Esophagus (tissue), 2 donors: ENCODE measurements at regions not wholly inside any gene's neighbourhood (a gene's known extent, or its start where the extent isn't known, plus 50 kb on each side); places are given as distances from the start of the nearest gene placed in this dataset.

Experiments
- H3K27ac ChIP-seq, 2 donors: one replicate each; pipeline ENCODE4 v1.5.1; 2013; ENCODE audit warnings: low read depth in 2 of 2, mild to moderate bottlenecking in 2 of 2, inconsistent platforms in 1 of 2, low read length in 1 of 2, moderate library complexity in 1 of 2
- H3K27me3 ChIP-seq, 2 donors: one replicate each; pipeline ENCODE4 v1.6.1; 2013; ENCODE audit warnings: low read length in 2 of 2, control low read depth in 1 of 2, mild to moderate bottlenecking in 1 of 2; ENCODE audit not compliant: insufficient read depth in 2 of 2, control insufficient read depth in 1 of 2
- H3K36me3 ChIP-seq, 2 donors: one replicate each; pipeline ENCODE4 v1.6.1; 2013; ENCODE audit warnings: low read length in 1 of 2; ENCODE audit not compliant: control insufficient read depth in 2 of 2, insufficient read depth in 2 of 2
- H3K4me1 ChIP-seq, 2 donors: one replicate each; pipeline ENCODE4 v1.6.1; 2013; ENCODE audit warnings: low read length in 1 of 2; ENCODE audit not compliant: control insufficient read depth in 2 of 2, insufficient read depth in 2 of 2
- H3K4me3 ChIP-seq, 2 donors: one replicate each; pipeline ENCODE4 v1.5.1; 2013; ENCODE audit warnings: low read length in 2 of 2, mild to moderate bottlenecking in 2 of 2, low read depth in 1 of 2, moderate library complexity in 1 of 2
- H3K9me3 ChIP-seq, 2 donors: one replicate each; pipeline ENCODE4 v1.6.1; 2013; ENCODE audit warnings: mild to moderate bottlenecking in 2 of 2, low read depth in 1 of 2, low read length in 1 of 2, moderate library complexity in 1 of 2; ENCODE audit not compliant: control insufficient read depth in 2 of 2, insufficient read depth in 1 of 2
- WGBS, 2 donors: extraction: QIAGEN DNeasy Blood & Tissue Kit; methylation state at CpG; one replicate each; pipeline ENCODE4 v1.1.7; 2013; 5-methylcytosine and 5-hydroxymethylcytosine counted together
- donor health status: healthy with polysubstance abuse.
- donor health status: Bipolar disorder and iron deficiency.

DNA sequence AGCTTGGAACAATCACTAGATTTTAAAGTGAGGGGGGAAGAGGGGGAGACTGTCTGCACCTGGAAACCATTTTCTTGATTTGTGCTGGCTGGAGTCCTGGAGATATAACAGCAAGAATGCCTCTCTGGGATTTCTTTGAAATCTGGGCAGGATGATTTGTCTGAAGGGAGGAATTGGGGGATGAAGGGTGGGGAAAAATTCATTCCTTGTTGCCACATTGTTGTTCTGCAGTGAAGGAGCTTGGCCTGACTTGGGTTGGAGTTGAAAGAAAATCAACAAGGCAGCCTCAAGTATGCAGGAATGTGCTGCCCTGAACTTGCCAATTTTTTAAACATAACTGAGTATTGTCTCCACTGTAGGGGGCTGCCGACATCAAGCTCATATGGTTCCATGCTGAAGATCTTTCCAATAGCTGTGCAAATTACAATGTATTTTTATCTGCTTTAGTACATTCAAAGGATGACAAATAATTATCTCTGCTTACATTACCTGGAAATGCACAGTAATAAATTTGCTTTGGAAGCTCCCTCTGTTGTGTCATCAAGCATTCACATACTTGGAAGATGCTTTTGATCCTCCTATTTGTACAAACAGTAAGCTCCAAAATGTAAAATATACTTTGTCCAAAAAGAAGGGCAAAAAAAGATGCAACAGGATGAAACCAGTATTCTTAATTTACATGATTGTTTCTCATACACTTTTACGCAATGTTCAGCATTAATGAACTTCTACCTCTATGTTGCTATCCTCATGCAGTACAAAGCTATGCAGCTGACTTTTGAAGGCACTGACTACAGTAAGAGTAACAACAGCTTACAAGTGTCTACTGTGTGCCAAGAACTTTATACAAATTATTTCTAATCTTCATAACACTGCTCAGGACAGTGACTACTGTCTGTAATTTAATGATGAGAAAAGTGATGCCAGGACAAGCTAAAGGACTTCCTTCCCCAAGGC is 627.9 kb upstream of the KLF12 start:
- WGBS, 2 donors = 81 to 91% methylated on average over 2 of the region's 2 CpGs
- Histone ChIP-seq H3K9me3 (no peaks in the 10 kb centered on the region), H3K4me3 (no peak overlapping the region), H3K4me1 (no peaks in the 10 kb centered on the region), H3K27me3 (no peaks in the 10 kb centered on the region), H3K36me3 (no peaks in the 10 kb centered on the region), H3K27ac (no peak overlapping the region)

DNA sequence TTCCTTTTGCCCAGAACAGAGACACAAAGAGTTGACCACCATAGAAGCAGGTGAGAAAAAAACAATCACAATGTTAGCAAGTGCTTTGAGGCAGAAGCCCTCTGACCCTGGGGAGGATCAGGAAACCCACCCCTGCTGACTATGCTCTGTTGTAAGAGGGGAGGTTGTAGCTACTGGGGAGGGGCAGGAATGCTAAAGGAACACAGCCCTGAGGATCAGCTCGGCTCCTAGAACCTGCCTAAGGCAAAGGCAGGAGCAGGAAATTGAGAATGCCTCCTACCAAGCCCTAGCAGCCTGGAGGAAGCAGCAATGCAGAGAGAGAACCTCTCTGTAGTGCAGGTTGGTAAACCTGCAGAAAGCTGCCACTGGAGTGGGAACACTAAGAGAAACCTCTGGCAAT is 624.0 kb upstream of the KLF12 start:
- H3K27ac ChIP-seq = no peak overlapping the region
- no peak overlapping the region for H3K4me3 ChIP-seq
- 47 to 50% methylated on average over 1 of the region's 1 CpG for WGBS, 2 donors
- no peaks in the 10 kb centered on the region for H3K9me3 ChIP-seq
- H3K27me3 ChIP-seq = no peaks in the 10 kb centered on the region
- H3K36me3 ChIP-seq = no peaks in the 10 kb centered on the region
- H3K4me1 ChIP-seq = no peaks in the 10 kb centered on the region

DNA sequence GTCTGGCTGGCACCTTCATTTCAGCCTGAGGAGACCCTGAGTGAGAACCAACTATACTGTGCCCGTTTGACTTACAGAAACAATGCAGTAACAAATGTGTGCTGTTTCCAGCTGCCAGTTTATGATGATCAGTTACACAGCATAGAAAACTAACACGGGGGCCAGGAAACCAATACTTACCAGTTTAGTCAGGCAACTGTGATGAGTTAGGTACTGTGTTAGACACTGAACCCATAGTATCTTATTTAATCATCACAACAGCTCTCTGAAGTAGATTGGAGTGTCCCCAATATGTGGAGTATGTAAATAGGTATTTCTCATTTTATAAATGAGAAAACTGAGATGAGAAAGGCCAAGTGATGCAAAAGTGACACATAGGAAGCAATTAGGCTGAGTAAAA is 620.9 kb upstream of the KLF12 start:
- WGBS, 2 donors = 74 to 78% methylated on average over 2 of the region's 2 CpGs
- Histone ChIP-seq H3K36me3 (no peaks in the 10 kb centered on the region), H3K27ac (no peak overlapping the region), H3K27me3 (no peaks in the 10 kb centered on the region), H3K4me3 (no peak overlapping the region), H3K4me1 (no peaks in the 10 kb centered on the region), H3K9me3 (no peaks in the 10 kb centered on the region)

DNA sequence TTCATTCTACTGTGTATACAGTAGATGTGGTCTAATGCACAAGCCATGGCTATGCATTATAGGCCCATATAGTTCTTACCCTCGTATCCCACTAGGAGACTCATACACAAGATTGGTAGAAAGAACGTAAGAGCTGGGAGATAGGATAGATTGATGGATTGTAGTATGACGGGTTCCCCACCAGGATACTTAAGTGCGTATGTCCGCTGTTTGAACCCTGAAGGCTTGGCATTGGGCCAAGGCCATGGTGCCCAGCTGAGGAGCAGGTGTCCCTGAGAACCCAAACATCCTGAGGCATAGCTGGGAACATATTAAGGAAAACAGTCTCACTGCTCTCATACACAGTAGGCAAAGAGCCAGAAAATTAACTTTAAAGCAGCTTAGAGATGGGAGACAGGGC is 617.5 kb upstream of the KLF12 start:
- no peak overlapping the region for H3K4me3 ChIP-seq
- 84 to 90% methylated on average over 5 of the region's 5 CpGs for WGBS, 2 donors
- H3K4me1 ChIP-seq = no peaks in the 10 kb centered on the region
- no peaks in the 10 kb centered on the region for H3K9me3 ChIP-seq
- no peak overlapping the region for H3K27ac ChIP-seq
- no peaks in the 10 kb centered on the region for H3K27me3 ChIP-seq
- no peaks in the 10 kb centered on the region for H3K36me3 ChIP-seq

DNA sequence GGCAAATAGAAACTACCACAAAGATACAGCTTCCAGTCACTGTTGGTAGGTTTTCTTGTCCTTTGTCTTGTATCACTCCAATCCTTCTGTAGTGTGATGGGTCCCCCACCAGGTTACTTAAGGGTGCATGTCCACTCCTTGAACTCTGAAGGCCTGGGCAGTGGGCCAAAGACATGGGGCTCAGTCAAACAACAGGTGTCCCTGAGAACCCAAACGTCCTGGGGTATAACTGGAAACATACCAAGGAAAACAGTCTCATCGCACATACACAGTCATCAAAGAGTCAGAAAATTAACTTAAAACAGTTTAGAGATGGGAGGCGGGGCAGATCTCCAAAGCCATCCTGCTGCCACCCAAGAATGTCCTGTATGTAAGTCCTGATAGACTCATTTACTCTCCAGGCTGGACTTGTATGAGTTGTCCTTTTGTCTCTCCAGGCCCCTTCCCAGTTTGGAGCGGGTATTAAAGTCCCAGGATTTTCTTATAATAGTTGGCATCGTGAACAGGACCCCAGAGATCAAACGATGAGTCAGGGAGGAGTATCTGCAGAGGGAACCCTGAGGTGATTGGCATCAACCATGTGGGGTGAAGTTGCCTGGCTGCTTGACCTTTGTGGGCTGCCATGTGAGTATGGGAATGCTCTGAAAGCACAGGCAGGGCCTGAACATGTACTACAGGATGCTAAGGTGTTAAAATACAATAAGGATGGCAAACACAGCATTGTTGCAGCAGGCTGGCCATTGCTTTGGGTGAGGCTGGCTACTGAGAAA is 613.2 kb upstream of the KLF12 start:
- H3K27me3 ChIP-seq = no peaks in the 10 kb centered on the region
- H3K4me1 ChIP-seq = no peaks in the 10 kb centered on the region
- 66 to 71% methylated on average over 6 of the region's 6 CpGs for WGBS, 2 donors
- no peaks in the 10 kb centered on the region for H3K36me3 ChIP-seq
- H3K4me3 ChIP-seq = no peak overlapping the region
- no peaks in the 10 kb centered on the region for H3K9me3 ChIP-seq
- no peak overlapping the region for H3K27ac ChIP-seq

DNA sequence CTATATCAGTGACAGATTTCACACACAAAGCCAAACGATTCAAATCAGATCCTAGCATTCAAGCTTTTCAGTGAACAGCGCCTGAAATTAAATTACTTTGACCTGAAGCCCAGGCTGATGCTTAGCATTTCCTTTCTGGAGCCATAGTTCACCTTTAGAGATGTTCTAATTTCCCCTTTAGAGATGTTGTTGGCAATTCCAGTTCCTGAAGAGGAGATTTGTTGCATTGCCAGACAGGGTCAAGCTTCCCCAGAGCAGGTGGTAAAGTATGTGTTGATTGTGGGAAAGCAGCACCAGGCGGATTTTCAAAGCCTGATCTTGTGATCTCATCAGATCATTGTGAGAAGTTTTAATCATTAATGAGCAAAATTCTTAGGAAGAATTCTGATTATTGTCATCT is 609.8 kb upstream of the KLF12 start:
- Histone ChIP-seq H3K36me3 (no peaks in the 10 kb centered on the region), H3K9me3 (no peaks in the 10 kb centered on the region), H3K27me3 (no peaks in the 10 kb centered on the region), H3K27ac (no peak overlapping the region), H3K4me3 (no peak overlapping the region), H3K4me1 (no peaks in the 10 kb centered on the region)
- 58 to 64% methylated on average over 3 of the region's 3 CpGs for WGBS, 2 donors

DNA sequence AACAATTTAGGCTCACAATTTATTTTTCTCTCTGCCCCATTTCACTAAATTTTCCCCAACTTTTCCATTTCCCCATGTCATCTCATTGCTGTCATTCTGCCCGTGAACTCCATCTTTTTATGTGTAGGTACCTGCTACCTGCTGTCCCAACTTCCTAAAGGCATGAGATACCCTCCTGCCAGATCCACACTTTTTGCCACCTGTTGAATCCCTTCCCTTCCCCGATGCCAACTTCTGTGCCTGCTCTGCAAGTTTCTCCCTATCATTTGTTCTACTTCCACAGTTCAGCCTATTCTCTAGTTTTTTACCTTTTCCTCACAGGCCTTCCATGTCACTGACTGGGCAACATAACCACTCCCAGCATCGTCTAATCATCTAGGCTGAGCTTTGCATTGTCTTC is 607.5 kb upstream of the KLF12 start:
- Histone ChIP-seq H3K36me3 (no peaks in the 10 kb centered on the region), H3K9me3 (no peaks in the 10 kb centered on the region), H3K27ac (no peak overlapping the region), H3K4me1 (no peaks in the 10 kb centered on the region), H3K27me3 (no peaks in the 10 kb centered on the region), H3K4me3 (no peak overlapping the region)
- WGBS, 2 donors = 88 to 92% methylated on average over 3 of the region's 3 CpGs

DNA sequence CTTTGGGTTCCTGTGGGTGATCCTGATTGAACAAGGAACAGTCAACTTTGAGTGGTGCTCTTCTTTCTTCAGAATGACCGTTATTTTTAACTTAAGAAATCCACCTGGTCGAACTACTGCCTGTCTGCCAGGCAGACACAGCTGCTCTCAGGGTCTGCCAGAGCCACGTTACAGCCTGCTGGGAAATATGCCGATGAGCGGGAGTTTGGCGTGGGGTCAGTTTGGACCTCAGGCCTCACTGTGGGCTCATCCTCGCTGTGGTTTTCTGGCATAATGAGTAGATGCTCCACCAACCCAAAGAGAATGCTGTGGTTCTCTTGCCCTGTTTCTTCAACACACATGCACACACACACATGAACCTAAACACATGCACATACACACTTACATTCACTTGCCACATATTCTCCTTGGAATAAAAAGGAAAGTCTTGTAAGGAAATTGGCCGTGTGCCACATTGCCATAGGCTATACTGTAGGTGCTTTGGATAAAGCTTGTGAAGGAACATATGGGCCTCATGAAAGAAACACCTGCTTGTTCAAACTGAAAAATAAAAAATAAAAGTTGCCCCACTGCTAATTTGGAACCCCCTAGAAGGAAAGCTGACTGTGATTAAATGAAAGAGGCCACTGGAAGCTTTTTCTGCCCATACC is 598.7 kb upstream of the KLF12 start:
- no peaks in the 10 kb centered on the region for H3K36me3 ChIP-seq
- no peak overlapping the region for H3K27ac ChIP-seq
- no peak overlapping the region for H3K4me3 ChIP-seq
- no peaks in the 10 kb centered on the region for H3K4me1 ChIP-seq
- H3K9me3 ChIP-seq = no peaks in the 10 kb centered on the region
- WGBS, 2 donors = 79 to 82% methylated on average over 8 of the region's 8 CpGs
- H3K27me3 ChIP-seq = no peaks in the 10 kb centered on the region

DNA sequence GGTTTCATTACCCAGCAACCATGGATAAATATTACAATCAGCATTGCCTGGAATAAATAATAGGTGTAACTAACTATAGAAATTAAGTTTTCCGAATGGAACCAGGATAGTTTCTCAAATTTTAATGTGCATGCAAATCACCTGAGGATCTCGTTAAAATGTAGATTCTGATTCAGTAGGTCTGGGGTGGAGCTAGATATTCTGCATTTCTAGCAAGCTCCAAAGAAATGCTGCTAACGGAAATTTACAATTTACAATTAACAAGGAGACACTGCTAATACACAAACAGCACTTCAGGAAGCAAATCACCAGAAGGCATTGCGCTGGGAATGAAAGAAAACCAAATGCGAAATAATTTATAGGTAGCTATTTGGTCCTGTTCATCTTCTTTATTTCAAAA is 597.5 kb upstream of the KLF12 start:
- Histone ChIP-seq H3K4me1 (no peaks in the 10 kb centered on the region), H3K27me3 (no peaks in the 10 kb centered on the region), H3K27ac (no peak overlapping the region), H3K4me3 (no peak overlapping the region), H3K36me3 (no peaks in the 10 kb centered on the region), H3K9me3 (no peaks in the 10 kb centered on the region)
- WGBS, 2 donors = 91 to 92% methylated on average over 5 of the region's 5 CpGs
